ENCODE measurements at regions not wholly inside any gene's neighbourhood (a gene's known extent, or its start where the extent isn't known, plus 50 kb on each side); places are given as distances from the start of the nearest gene placed in this dataset.

GRCh38 chr4:3642806-3643517, 110.7 kb upstream of the LRPAP1 start:
- H3K4me2 ChIP-seq: no peak overlapping the region
- H3K27ac ChIP-seq: no peak overlapping the region
- H3K36me3 ChIP-seq (replicated peaks; ENCODE audit: insufficient read depth, low read depth): no peaks in the 10 kb centered on the region
- no peaks in the 10 kb centered on the region for H3K9me3 ChIP-seq (ENCODE audit: low read depth)
- no peak overlapping the region for H3K4me3 ChIP-seq
- TF ChIP-seq EZH2phosphoT487 (IDR thresholded peaks at IDR 0.05; ENCODE audit: low read depth, severe bottlenecking, unreplicated experiment) (no peak), EZH2 (IDR thresholded peaks at IDR 0.05; ENCODE audit: borderline replicate concordance) (no peak)
- TF ChIP-seq, protein P1, sequence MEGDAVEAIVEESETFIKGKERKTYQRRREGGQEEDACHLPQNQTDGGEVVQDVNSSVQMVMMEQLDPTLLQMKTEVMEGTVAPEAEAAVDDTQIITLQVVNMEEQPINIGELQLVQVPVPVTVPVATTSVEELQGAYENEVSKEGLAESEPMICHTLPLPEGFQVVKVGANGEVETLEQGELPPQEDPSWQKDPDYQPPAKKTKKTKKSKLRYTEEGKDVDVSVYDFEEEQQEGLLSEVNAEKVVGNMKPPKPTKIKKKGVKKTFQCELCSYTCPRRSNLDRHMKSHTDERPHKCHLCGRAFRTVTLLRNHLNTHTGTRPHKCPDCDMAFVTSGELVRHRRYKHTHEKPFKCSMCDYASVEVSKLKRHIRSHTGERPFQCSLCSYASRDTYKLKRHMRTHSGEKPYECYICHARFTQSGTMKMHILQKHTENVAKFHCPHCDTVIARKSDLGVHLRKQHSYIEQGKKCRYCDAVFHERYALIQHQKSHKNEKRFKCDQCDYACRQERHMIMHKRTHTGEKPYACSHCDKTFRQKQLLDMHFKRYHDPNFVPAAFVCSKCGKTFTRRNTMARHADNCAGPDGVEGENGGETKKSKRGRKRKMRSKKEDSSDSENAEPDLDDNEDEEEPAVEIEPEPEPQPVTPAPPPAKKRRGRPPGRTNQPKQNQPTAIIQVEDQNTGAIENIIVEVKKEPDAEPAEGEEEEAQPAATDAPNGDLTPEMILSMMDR (IDR thresholded peaks at IDR 0.05; ENCODE audit: poor library complexity): no peak
- no peaks in the 10 kb centered on the region for H3K79me2 ChIP-seq
- no peaks in the 10 kb centered on the region for H3K9me2 ChIP-seq (replicated peaks; ENCODE audit: insufficient read depth)
- no peaks in the 10 kb centered on the region for H3K4me1 ChIP-seq (ENCODE audit: insufficient read depth)
- DNase-seq (ENCODE audit: low spot score): no peak
- no peaks in the 10 kb centered on the region for H3K27me3 ChIP-seq
- WGBS (ENCODE audit: low lambda C conversion rate, missing lambda C conversion rate): 81% methylated on average over 13 of the region's 13 CpGs
- no peaks in the 10 kb centered on the region for H4K20me1 ChIP-seq (ENCODE audit: insufficient read depth, poor library complexity, severe bottlenecking)
- no peak overlapping the region for H2AFZ ChIP-seq

DNA sequence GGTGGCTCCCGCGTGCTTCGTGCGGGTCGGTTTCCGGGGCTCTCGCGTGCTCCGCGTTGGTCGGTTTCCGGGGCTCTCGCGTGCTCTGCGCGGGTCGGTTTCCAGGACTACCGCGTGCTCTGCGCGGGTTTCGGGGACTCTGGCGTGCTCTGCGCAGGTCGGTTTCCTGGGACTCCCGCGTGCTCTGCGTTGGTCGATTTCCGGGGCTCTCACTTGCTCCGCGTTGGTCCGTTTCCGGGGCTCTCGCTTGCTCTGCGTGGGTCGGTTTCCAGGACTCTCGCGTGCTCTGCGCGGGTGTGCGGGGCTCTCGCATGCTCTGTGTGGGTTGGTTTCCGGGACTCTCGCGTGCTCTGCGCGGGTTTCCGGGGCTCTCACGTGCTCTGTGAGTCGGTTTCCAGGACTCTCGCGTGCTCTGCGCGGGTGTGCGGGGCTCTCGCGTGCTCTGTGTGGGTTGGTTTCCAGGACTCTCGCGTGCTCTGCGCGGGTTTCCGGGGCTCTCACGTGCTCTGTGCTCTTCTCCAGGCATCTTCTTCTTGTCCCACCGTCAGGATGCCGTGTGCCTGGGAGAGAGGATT, 109.9 kb upstream of the LRPAP1 start:
- Histone ChIP-seq H3K4me2 (no peak overlapping the region), H3K27me3 (no peaks in the 10 kb centered on the region), H3K4me3 (no peak overlapping the region), H3K9me2 (replicated peaks; ENCODE audit: insufficient read depth) (no peaks in the 10 kb centered on the region), H2AFZ (no peak overlapping the region), H3K79me2 (no peaks in the 10 kb centered on the region), H3K27ac (no peak overlapping the region), H3K4me1 (ENCODE audit: insufficient read depth) (no peaks in the 10 kb centered on the region), H4K20me1 (ENCODE audit: insufficient read depth, poor library complexity, severe bottlenecking) (no peaks in the 10 kb centered on the region), H3K9me3 (ENCODE audit: low read depth) (no peaks in the 10 kb centered on the region), H3K36me3 (replicated peaks; ENCODE audit: insufficient read depth, low read depth) (no peaks in the 10 kb centered on the region)
- no peak for DNase-seq (ENCODE audit: low spot score)
- 98% methylated on average over 53 of the region's 66 CpGs for WGBS (ENCODE audit: low lambda C conversion rate, missing lambda C conversion rate)
- TF ChIP-seq, protein P1 (IDR thresholded peaks at IDR 0.05; ENCODE audit: poor library complexity): no peak
- TF ChIP-seq EZH2phosphoT487 (IDR thresholded peaks at IDR 0.05; ENCODE audit: low read depth, severe bottlenecking, unreplicated experiment): no peak
- TF ChIP-seq EZH2 (IDR thresholded peaks at IDR 0.05; ENCODE audit: borderline replicate concordance): no peak

DNA sequence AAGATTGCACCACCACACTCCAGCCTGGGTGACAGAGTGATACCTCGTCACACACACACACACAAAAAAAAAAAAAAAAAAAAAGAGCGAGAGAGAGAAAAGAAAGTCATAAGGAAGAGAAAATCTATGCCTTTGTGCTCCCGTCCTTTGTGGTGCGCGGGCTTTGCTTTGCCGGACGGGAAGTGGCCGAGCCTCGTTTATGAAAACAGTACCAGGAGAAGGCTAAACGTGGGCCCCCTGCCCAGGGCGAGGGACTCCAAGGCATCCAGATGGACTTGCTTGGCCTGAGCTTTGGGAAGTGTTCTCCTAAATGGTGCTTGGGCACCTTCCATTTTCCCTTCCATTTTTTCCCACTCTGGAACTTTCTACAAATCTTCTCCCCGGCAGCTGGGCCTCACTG, 109.3 kb upstream of the LRPAP1 start:
- Histone ChIP-seq H4K20me1 (ENCODE audit: insufficient read depth, poor library complexity, severe bottlenecking) (no peaks in the 10 kb centered on the region), H3K4me2 (no peak overlapping the region), H3K4me3 (no peak overlapping the region), H3K27me3 (no peaks in the 10 kb centered on the region), H3K79me2 (no peaks in the 10 kb centered on the region), H3K9me2 (replicated peaks; ENCODE audit: insufficient read depth) (no peaks in the 10 kb centered on the region), H2AFZ (no peak overlapping the region), H3K27ac (no peak overlapping the region), H3K4me1 (ENCODE audit: insufficient read depth) (no peaks in the 10 kb centered on the region), H3K9me3 (ENCODE audit: low read depth) (no peaks in the 10 kb centered on the region), H3K36me3 (replicated peaks; ENCODE audit: insufficient read depth, low read depth) (no peaks in the 10 kb centered on the region)
- TF ChIP-seq EZH2 (IDR thresholded peaks at IDR 0.05; ENCODE audit: borderline replicate concordance) (no peak), EZH2phosphoT487 (IDR thresholded peaks at IDR 0.05; ENCODE audit: low read depth, severe bottlenecking, unreplicated experiment) (no peak)
- TF ChIP-seq, protein P1 (IDR thresholded peaks at IDR 0.05; ENCODE audit: poor library complexity): no peak
- 94% methylated on average over 12 of the region's 12 CpGs for WGBS (ENCODE audit: low lambda C conversion rate, missing lambda C conversion rate)
- DNase-seq (ENCODE audit: low spot score): no peak

Data from hepatocyte (in vitro differentiated cells).